H1 (cell line): ENCODE measurements at regions not wholly inside any gene's neighbourhood (a gene's known extent, or its start where the extent isn't known, plus 50 kb on each side); places are given as distances from the start of the nearest gene placed in this dataset.

Experiments
- CTCF ChIA-PET: fragments of 300-600 bp; sonication (Branson Sonifier 250); formaldehyde crosslinking; loops from one replicate; lab custom pipeline; 2021; ENCODE audit not compliant: partially characterized antibody; lab: Charles Lee
- POLR2A ChIA-PET: fragments of 300-600 bp; sonication (Branson Sonifier 250); formaldehyde crosslinking; loops from one replicate; lab custom pipeline; 2021; ENCODE audit warnings: inconsistent platforms; ENCODE audit not compliant: partially characterized antibody; lab: Charles Lee
- DNase-seq, 2 experiments: peaks; one replicate each; pipeline versions ENCODE4 v3.0.0 to v3.0.0-alpha.2; 2010 to 2022; ENCODE audit warnings: low spot score in 2 of 2, low read depth in 1 of 2, mixed read lengths in 1 of 2
- FAIRE-seq: peaks from 2 replicates; lab custom pipeline; 2011; peaks lifted over from hg19 to GRCh38; lab: Jason Lieb, UNC
- H2AFZ ChIP-seq: 2 replicates; pipeline ENCODE4 v1.8.1; 2012; ENCODE audit warnings: low read length, inconsistent platforms
- H2AK5ac ChIP-seq: 2 replicates; pipeline ENCODE4 v1.6.1; 2013; ENCODE audit warnings: low read depth, low read length
- H2BK120ac ChIP-seq: replicated peaks from 2 replicates; pipeline ENCODE3; 2013; ENCODE audit warnings: low read depth, low read length, inconsistent platforms
- H2BK12ac ChIP-seq: 2 replicates; pipeline ENCODE4 v1.6.1; 2013; ENCODE audit warnings: low read depth, low read length
- H2BK15ac ChIP-seq: 2 replicates; pipeline ENCODE4 v1.6.1; 2013; ENCODE audit warnings: low read length
- H2BK20ac ChIP-seq: 2 replicates; pipeline ENCODE4 v1.6.1; 2013; ENCODE audit warnings: low read length
- H2BK5ac ChIP-seq: 2 replicates; pipeline ENCODE4 v1.6.1; 2013; ENCODE audit warnings: low read depth, low read length
- H3K14ac ChIP-seq: 2 replicates; pipeline ENCODE4 v1.6.1; 2013; ENCODE audit warnings: inconsistent platforms; ENCODE audit not compliant: insufficient read length
- H3K18ac ChIP-seq: 2 replicates; pipeline ENCODE4 v1.6.1; 2013; ENCODE audit warnings: low read length; ENCODE audit errors: extremely low read depth
- H3K23ac ChIP-seq: 2 replicates; pipeline ENCODE4 v1.6.1; 2013; ENCODE audit warnings: inconsistent platforms; ENCODE audit not compliant: insufficient read length
- H3K23me2 ChIP-seq: 2 replicates; pipeline ENCODE4 v1.6.1; 2013; ENCODE audit warnings: low read depth, low read length
- H3K27ac ChIP-seq: 2 replicates; pipeline ENCODE4 v1.6.1; 2011; ENCODE audit warnings: low read depth, low read length, inconsistent platforms
- H3K27me3 ChIP-seq, 4 experiments: replicated peaks in 1 of 4; 1 replicate in 1 of 4; 2 replicates in 3 of 4; pipeline versions ENCODE4 v1.6.1 to v1.8.1; 2011 to 2013; ENCODE audit warnings: low read length in 3 of 4, mild to moderate bottlenecking in 3 of 4, inconsistent platforms in 2 of 4, mixed read lengths in 2 of 4, moderate library complexity in 1 of 4; ENCODE audit not compliant: control insufficient read depth in 3 of 4, insufficient read depth in 3 of 4; ENCODE audit errors: extremely low read depth in 1 of 4
- H3K36me3 ChIP-seq, 4 experiments: 2 replicates each; pipeline versions ENCODE4 v1.6.1 to v1.8.1; 2011 to 2013; ENCODE audit warnings: mild to moderate bottlenecking in 4 of 4, low read length in 3 of 4, moderate library complexity in 2 of 4, control low read depth in 1 of 4, inconsistent platforms in 1 of 4; ENCODE audit not compliant: insufficient read depth in 4 of 4, control insufficient read depth in 2 of 4
- H3K4ac ChIP-seq: replicated peaks from 2 replicates; pipeline ENCODE3; 2013; ENCODE audit warnings: low read length, low read depth, mixed read lengths, inconsistent platforms; ENCODE audit not compliant: insufficient read length
- H3K4me1 ChIP-seq, 4 experiments: replicated peaks in 1 of 4; 1 replicate in 1 of 4; 2 replicates in 3 of 4; pipeline versions ENCODE4 v1.6.1 to v1.8.1; 2011 to 2013; ENCODE audit warnings: low read length in 3 of 4, inconsistent platforms in 2 of 4, mixed read lengths in 1 of 4; ENCODE audit not compliant: insufficient read depth in 4 of 4, control insufficient read depth in 3 of 4
- H3K4me2 ChIP-seq, 2 experiments: 2 replicates each; pipeline versions ENCODE4 v1.6.1 to v1.8.1; 2011 to 2013; ENCODE audit warnings: low read depth in 2 of 2, low read length in 2 of 2, control low read depth in 1 of 2, inconsistent platforms in 1 of 2, mild to moderate bottlenecking in 1 of 2; ENCODE audit not compliant: insufficient read depth in 1 of 2
- H3K4me3 ChIP-seq, 4 experiments: fragments of 200-600, 300-600 bp in 1 of 4; sonication (generic), shearing (Covaris generic), sonication (Bioruptor Twin) in 1 of 4; 2 replicates each; pipeline versions ENCODE4 v1.5.1 to v1.8.1; 2011 to 2016; ENCODE audit warnings: low read length in 4 of 4, low read depth in 3 of 4, control low read depth in 2 of 4, inconsistent platforms in 2 of 4, mild to moderate bottlenecking in 2 of 4, mixed read lengths in 1 of 4, moderate library complexity in 1 of 4; ENCODE audit not compliant: insufficient read depth in 2 of 4; ENCODE audit errors: extremely low read depth in 1 of 4
- H3K56ac ChIP-seq: replicated peaks from 2 replicates; pipeline ENCODE3; 2013; ENCODE audit warnings: low read depth, mild to moderate bottlenecking, mixed read lengths, low read length, inconsistent platforms; ENCODE audit not compliant: insufficient read length
- H3K79me1 ChIP-seq: 2 replicates; pipeline ENCODE4 v1.6.1; 2013; ENCODE audit warnings: low read depth, low read length, control low read depth
- H3K79me2 ChIP-seq, 2 experiments: 2 replicates each; pipeline versions ENCODE4 v1.6.1 to v1.8.1; 2012 to 2013; ENCODE audit warnings: low read length in 2 of 2, mild to moderate bottlenecking in 2 of 2, inconsistent platforms in 1 of 2; ENCODE audit not compliant: insufficient read depth in 2 of 2, control insufficient read depth in 1 of 2
- H3K9ac ChIP-seq, 4 experiments: replicated peaks in 1 of 4; 1 replicate in 1 of 4; 2 replicates in 3 of 4; pipeline versions ENCODE4 v1.6.1 to v1.8.1; 2011 to 2013; ENCODE audit warnings: low read depth in 3 of 4, low read length in 3 of 4, control low read depth in 2 of 4, mild to moderate bottlenecking in 2 of 4, moderate library complexity in 2 of 4, inconsistent platforms in 1 of 4; ENCODE audit errors: extremely low read depth in 1 of 4
- H3K9me3 ChIP-seq, 2 experiments: 2 replicates each; pipeline versions ENCODE4 v1.6.1 to v1.8.1; 2012 to 2013; ENCODE audit warnings: mild to moderate bottlenecking in 2 of 2, moderate library complexity in 2 of 2, control low read depth in 1 of 2, inconsistent platforms in 1 of 2, low read depth in 1 of 2, low read length in 1 of 2, mixed read lengths in 1 of 2; ENCODE audit not compliant: insufficient read depth in 2 of 2
- H4K20me1 ChIP-seq, 2 experiments: replicated peaks in 1 of 2; 2 replicates each; pipeline versions ENCODE3 to v1.8.1; 2011 to 2013; ENCODE audit warnings: inconsistent platforms in 2 of 2, low read length in 2 of 2, mild to moderate bottlenecking in 1 of 2; ENCODE audit not compliant: insufficient read depth in 2 of 2, control insufficient read depth in 1 of 2
- H4K5ac ChIP-seq: 2 replicates; pipeline ENCODE4 v1.6.1; 2013; ENCODE audit warnings: low read length, low read depth, mixed read lengths, inconsistent platforms; ENCODE audit not compliant: insufficient read length
- H4K8ac ChIP-seq: 2 replicates; pipeline ENCODE4 v1.8.0; 2013; ENCODE audit warnings: mild to moderate bottlenecking, moderate library complexity, low read length, inconsistent platforms; ENCODE audit not compliant: insufficient read depth; ENCODE audit errors: extremely low read depth
- H4K91ac ChIP-seq: replicated peaks from 2 replicates; pipeline ENCODE3; 2013; ENCODE audit warnings: low read length, mixed read lengths, inconsistent platforms; ENCODE audit not compliant: insufficient read length
- ASH2L ChIP-seq: fragments of 200-600, 300-600 bp; sonication (generic); IDR thresholded peaks from one replicate; pipeline ENCODE4 v1.7.1; 2017; ENCODE audit warnings: low read length
- BCL11A ChIP-seq, 2 experiments: IDR thresholded peaks; one replicate each; pipeline ENCODE4 v1.6.1; 2011; ENCODE audit warnings: low read depth in 2 of 2, low read length in 2 of 2, mild to moderate bottlenecking in 2 of 2
- CEBPB ChIP-seq: IDR thresholded peaks from 2 replicates; pipeline ENCODE4 v1.6.1; 2012; ENCODE audit warnings: low read depth, low read length
- GABPA ChIP-seq: IDR thresholded peaks from 2 replicates; pipeline ENCODE4 v1.6.1; 2011; ENCODE audit warnings: mild to moderate bottlenecking, low read length, moderate library complexity, borderline replicate concordance; ENCODE audit not compliant: insufficient read depth
- KDM5A ChIP-seq: fragments of 200-600 bp; IDR thresholded peaks from 2 replicates; pipeline ENCODE4 v1.7.1; 2012; ENCODE audit warnings: mild to moderate bottlenecking, low read length, inconsistent platforms, mixed read lengths
- PHF8 ChIP-seq: fragments of 200-600 bp; sonication (generic); conservative IDR thresholded peaks from 2 replicates; pipeline ENCODE4 v1.7.1; 2012; ENCODE audit warnings: low read depth, mild to moderate bottlenecking, inconsistent platforms, low read length, moderate library complexity
- SIX5 ChIP-seq: IDR thresholded peaks from 2 replicates; pipeline ENCODE4 v1.6.1; 2011; ENCODE audit warnings: mild to moderate bottlenecking, low read depth, low read length
- SP1 ChIP-seq: IDR thresholded peaks from 2 replicates; pipeline ENCODE4 v1.6.1; 2011; ENCODE audit warnings: low read depth, low read length
- SP4 ChIP-seq: IDR thresholded peaks from 2 replicates; pipeline ENCODE4 v1.6.1; 2012; ENCODE audit warnings: low read length, inconsistent platforms
- SRF ChIP-seq: IDR thresholded peaks from 2 replicates; pipeline ENCODE4 v1.6.1; 2011; ENCODE audit warnings: mild to moderate bottlenecking, low read depth, low read length, moderate library complexity
- TAF7 ChIP-seq: optimal IDR thresholded peaks from 2 replicates; pipeline ENCODE3; 2011; ENCODE audit warnings: low read depth, mild to moderate bottlenecking, inconsistent platforms, low read length, moderate library complexity, borderline replicate concordance
- TEAD4 ChIP-seq: IDR thresholded peaks from 2 replicates; pipeline ENCODE4 v1.6.1; 2012; ENCODE audit warnings: low read depth, low read length, inconsistent platforms, mixed read lengths
- TF ChIP-seq, protein P1 (sequence below): IDR thresholded peaks from 2 replicates; pipeline ENCODE4 v1.6.1; 2012; ENCODE audit warnings: low read length, inconsistent platforms

GRCh38 chr2:76307495-76307894 is 596.8 kb upstream of the GCFC2 start:
- no peak overlapping the region for H2BK20ac ChIP-seq
- H3K4ac ChIP-seq, result no peak overlapping the region
- no peaks in the 10 kb centered on the region for H3K36me3 ChIP-seq
- H3K79me1 ChIP-seq, result no peaks in the 10 kb centered on the region
- no peak overlapping the region for H4K5ac ChIP-seq
- FAIRE-seq, result no peak
- no peak overlapping the region for H3K23ac ChIP-seq
- H2BK120ac ChIP-seq, result no peak overlapping the region
- no peak for DNase-seq
- H2AK5ac ChIP-seq, result no peak overlapping the region
- H3K56ac ChIP-seq, result no peak overlapping the region
- H3K4me1 ChIP-seq, result peaks cover 0 to 2% (median 0%) of the 10 kb centered on the region in 4 experiments; a peak in 1 of 7 replicates
- no peak overlapping the region for H3K9ac ChIP-seq
- H3K23me2 ChIP-seq, result no peaks in the 10 kb centered on the region
- no peak overlapping the region for H4K91ac ChIP-seq
- no peaks in the 10 kb centered on the region for H3K27me3 ChIP-seq
- H3K4me3 ChIP-seq, result no peak overlapping the region
- no peaks in the 10 kb centered on the region for H3K9me3 ChIP-seq
- H4K8ac ChIP-seq, result no peak overlapping the region
- no peak overlapping the region for H3K27ac ChIP-seq
- no peak overlapping the region for H3K18ac ChIP-seq
- H2AFZ ChIP-seq, result no peak overlapping the region
- no peak overlapping the region for H2BK12ac ChIP-seq
- ChIA-PET POLR2A (no interaction called here), CTCF (interaction anchor here (0.8 kb wide), 1 partner anchor 38 kb away, joined by 3 read pairs; no protein-coding TSS in a partner anchor)
- H4K20me1 ChIP-seq, result no peaks in the 10 kb centered on the region
- no peak overlapping the region for H2BK15ac ChIP-seq
- no peak overlapping the region for H2BK5ac ChIP-seq
- no peak overlapping the region for H3K14ac ChIP-seq
- no peak overlapping the region for H3K4me2 ChIP-seq
- H3K79me2 ChIP-seq, result no peaks in the 10 kb centered on the region
- TF ChIP-seq SP1 (no peak), CEBPB (no peak), ASH2L (no peak), SP4 (no peak), SIX5 (no peak), TEAD4 (no peak), TAF7 (no peak), BCL11A (IDR thresholded peaks at IDR 0.05; ENCODE audit: low read depth in 2 of 2, low read length in 2 of 2) (no peak), SRF (no peak), GABPA (no peak), PHF8 (no peak), KDM5A (no peak)
- TF ChIP-seq, protein P1, sequence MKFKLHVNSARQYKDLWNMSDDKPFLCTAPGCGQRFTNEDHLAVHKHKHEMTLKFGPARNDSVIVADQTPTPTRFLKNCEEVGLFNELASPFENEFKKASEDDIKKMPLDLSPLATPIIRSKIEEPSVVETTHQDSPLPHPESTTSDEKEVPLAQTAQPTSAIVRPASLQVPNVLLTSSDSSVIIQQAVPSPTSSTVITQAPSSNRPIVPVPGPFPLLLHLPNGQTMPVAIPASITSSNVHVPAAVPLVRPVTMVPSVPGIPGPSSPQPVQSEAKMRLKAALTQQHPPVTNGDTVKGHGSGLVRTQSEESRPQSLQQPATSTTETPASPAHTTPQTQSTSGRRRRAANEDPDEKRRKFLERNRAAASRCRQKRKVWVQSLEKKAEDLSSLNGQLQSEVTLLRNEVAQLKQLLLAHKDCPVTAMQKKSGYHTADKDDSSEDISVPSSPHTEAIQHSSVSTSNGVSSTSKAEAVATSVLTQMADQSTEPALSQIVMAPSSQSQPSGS, result no peak
